Right atrium auricular region (tissue), 2 donors: ENCODE measurements at regions not wholly inside any gene's neighbourhood (a gene's known extent, or its start where the extent isn't known, plus 50 kb on each side); places are given as distances from the start of the nearest gene placed in this dataset.

ENCODE experiments used
- DNase-seq: peaks from one replicate; pipeline ENCODE4 v3.0.0-alpha.2; 2019; ENCODE audit warnings: low spot score
- H3K27ac ChIP-seq, 2 donors: fragments of 200-600 bp; sonication (generic); 1 replicate in 1 of 2; 2 replicates in 1 of 2; pipeline ENCODE4 v1.5.1; 2016 to 2019
- H3K27me3 ChIP-seq, 2 donors: fragments of 200-600 bp; sonication (generic); one replicate each; pipeline versions ENCODE4 v1.5.1 to v1.6.0; 2017 to 2019
- H3K36me3 ChIP-seq: fragments of 200-600 bp; sonication (generic); one replicate; pipeline ENCODE4 v1.5.1; 2016
- H3K4me1 ChIP-seq, 2 donors: fragments of 200-600 bp; sonication (generic); one replicate each; pipeline versions ENCODE4 v1.5.1 to v1.6.0; 2017 to 2019
- H3K4me3 ChIP-seq, 2 donors: fragments of 200-600 bp; sonication (generic); 1 replicate in 1 of 2; 2 replicates in 1 of 2; pipeline ENCODE4 v1.5.1; 2017 to 2019; ENCODE audit warnings: mild to moderate bottlenecking in 1 of 2, moderate library complexity in 1 of 2
- H3K9me3 ChIP-seq, 2 donors: fragments of 200-600 bp; sonication (generic); one replicate each; pipeline ENCODE4 v1.5.1; 2019
- CTCF ChIP-seq, 2 donors: fragments of 200-600 bp; sonication (generic); IDR thresholded peaks; one replicate each; pipeline ENCODE4 v1.5.1; 2019; ENCODE audit warnings: antibody characterized with exemption in 2 of 2

- no peak overlapping the region for H3K4me3 ChIP-seq
- no peak overlapping the region for H3K27ac ChIP-seq
- no peak for TF ChIP-seq CTCF (IDR thresholded peaks at IDR 0.05)
These were observed 266.3 kb upstream of the SLC14A2 start for GRCh38 chr18:45349019-45349418.

GRCh38 chr18:45349467-45349866 lies 265.8 kb upstream of the SLC14A2 start:
- Histone ChIP-seq H3K27ac (no peak overlapping the region), H3K4me3 (no peak overlapping the region), H3K4me1 (peaks cover 0 to 5% of the 10 kb centered on the region in 2 donors), H3K27me3 (no peaks in the 10 kb centered on the region), H3K9me3 (no peaks in the 10 kb centered on the region), H3K36me3 (no peaks in the 10 kb centered on the region)
- DNase-seq = no peak
- no peak for TF ChIP-seq CTCF (IDR thresholded peaks at IDR 0.05)

More at GRCh38 chr18:45349019-45349418, 266.3 kb upstream of the SLC14A2 start:
- Histone ChIP-seq H3K27me3 (no peaks in the 10 kb centered on the region), H3K36me3 (no peaks in the 10 kb centered on the region), H3K9me3 (no peaks in the 10 kb centered on the region), H3K4me1 (peaks cover 0 to 5% of the 10 kb centered on the region in 2 donors)
- no peak for DNase-seq

- no peak for TF ChIP-seq CTCF (IDR thresholded peaks at IDR 0.05)
- Histone ChIP-seq H3K27ac (no peak overlapping the region), H3K4me1 (peaks cover 0 to 5% of the 10 kb centered on the region in 2 donors), H3K4me3 (no peak overlapping the region), H3K36me3 (no peaks in the 10 kb centered on the region), H3K27me3 (no peaks in the 10 kb centered on the region), H3K9me3 (no peaks in the 10 kb centered on the region)
- no peak for DNase-seq
These were observed 264.7 kb upstream of the SLC14A2 start for GRCh38 chr18:45350404-45351156.

- no peak for DNase-seq
- Histone ChIP-seq H3K36me3 (no peaks in the 10 kb centered on the region), H3K4me1 (peaks cover 0 to 11% of the 10 kb centered on the region in 2 donors), H3K27ac (no peak overlapping the region), H3K27me3 (no peaks in the 10 kb centered on the region), H3K4me3 (no peak overlapping the region), H3K9me3 (no peaks in the 10 kb centered on the region)
- TF ChIP-seq CTCF (IDR thresholded peaks at IDR 0.05) = no peak
These were observed 262.4 kb upstream of the SLC14A2 start for GRCh38 chr18:45352874-45353273.

GRCh38 chr18:45353530-45353929 lies 261.7 kb upstream of the SLC14A2 start:
- H3K4me1 ChIP-seq = peaks cover 0 to 11% of the 10 kb centered on the region in 2 donors
- no peak for TF ChIP-seq CTCF (IDR thresholded peaks at IDR 0.05)
- H3K9me3 ChIP-seq = no peaks in the 10 kb centered on the region
- no peak overlapping the region for H3K27ac ChIP-seq
- DNase-seq = no peak
- H3K4me3 ChIP-seq = no peak overlapping the region
- H3K36me3 ChIP-seq = no peaks in the 10 kb centered on the region
- no peaks in the 10 kb centered on the region for H3K27me3 ChIP-seq
